ENCODE measurements at regions not wholly inside any gene's neighbourhood (a gene's known extent, or its start where the extent isn't known, plus 50 kb on each side); places are given as distances from the start of the nearest gene placed in this dataset.

- no peak for TF ChIP-seq EZH2 (IDR thresholded peaks at IDR 0.05; ENCODE audit: insufficient read depth, poor library complexity, severe bottlenecking)
- TF ChIP-seq EZH2phosphoT487 (IDR thresholded peaks at IDR 0.05; ENCODE audit: insufficient read depth, low read depth), result no peak
These were observed 66.0 kb upstream of the PTPRD start for GRCh38 chr9:10678790-10679189.

Data from GM23248 (cell line).